A549 (cell line): ENCODE measurements at regions not wholly inside any gene's neighbourhood (a gene's known extent, or its start where the extent isn't known, plus 50 kb on each side); places are given as distances from the start of the nearest gene placed in this dataset.

Source experiments
- ATAC-seq, 2 experiments: fragments of 200-7000 bp in 1 of 2; fragments of >200 bp in 1 of 2; cut with Nextera tagmentation in 1 of 2; cut with Tn5 transposase in 1 of 2; 3 replicates each; pipeline versions ENCODE4 v1.8.0 to v1.9.1; 2018 to 2020; ENCODE audit warnings: mild to moderate bottlenecking in 1 of 2, moderate library complexity in 1 of 2
- CTCF ChIA-PET: fragments of 300-600 bp; sonication (Branson Sonifier 250); formaldehyde crosslinking; extraction: SDS; loops from one replicate; lab custom pipeline; 2021; ENCODE audit warnings: antibody characterized with exemption, inconsistent platforms; lab: Yijun Ruan, JAX
- POLR2A ChIA-PET: fragments of 350-600 bp; formaldehyde crosslinking; extraction: SDS; loops from one replicate; lab custom pipeline; 2021; ENCODE audit warnings: antibody characterized with exemption, inconsistent platforms; lab: Yijun Ruan, JAX
- DNase-seq, 2 experiments: peaks; one replicate each; pipeline versions ENCODE4 v3.0.0 to v3.0.0-alpha.2; 2011 to 2016; ENCODE audit warnings: low read depth in 1 of 2, low spot score in 1 of 2
- FAIRE-seq: peaks from 2 replicates; lab custom pipeline; 2011; peaks lifted over from hg19 to GRCh38; lab: Jason Lieb, UNC
- H3K27ac ChIP-seq, 2 experiments: fragments of >200 bp; sonication (Bioruptor Twin); formaldehyde crosslinking; 3 replicates each; pipeline ENCODE4 v1.5.1; 2016 to 2017
- H3K4me1 ChIP-seq: fragments of >200 bp; sonication (Bioruptor Twin); formaldehyde crosslinking; 3 replicates; pipeline ENCODE4 v1.6.1; 2016
- H3K4me2 ChIP-seq: fragments of >200 bp; sonication (Bioruptor Twin); formaldehyde crosslinking; 3 replicates; pipeline ENCODE4 v1.6.1; 2016
- H3K4me3 ChIP-seq: fragments of >200 bp; sonication (Bioruptor Twin); formaldehyde crosslinking; 3 replicates; pipeline ENCODE4 v1.5.1; 2016
- H3K9me3 ChIP-seq: fragments of >200 bp; sonication (Bioruptor Twin); formaldehyde crosslinking; 3 replicates; pipeline ENCODE4 v1.6.1; 2016
- BHLHE40 ChIP-seq: IDR thresholded peaks from 2 replicates; pipeline ENCODE4 v1.6.1; 2012; ENCODE audit warnings: low read depth, low read length, inconsistent platforms
- CTCF ChIP-seq: fragments of >200 bp; sonication (Bioruptor Twin); formaldehyde crosslinking; IDR thresholded peaks from 3 replicates; pipeline ENCODE4 v1.5.1; 2016
- ELK1 ChIP-seq: fragments of 150-350 bp; IDR thresholded peaks from 2 replicates; pipeline ENCODE4 v1.6.1; 2014; ENCODE audit warnings: low read depth, mild to moderate bottlenecking, low read length
- EP300 ChIP-seq, 2 experiments: fragments of >200 bp; sonication (Bioruptor Twin); formaldehyde crosslinking; IDR thresholded peaks; 2 replicates in 1 of 2; 3 replicates in 1 of 2; pipeline ENCODE4 v1.6.1; 2016 to 2017
- FOSL2 ChIP-seq, 2 experiments: fragments of 450-650 bp in 1 of 2; fragments of >200 bp in 1 of 2; sonication (Bioruptor Twin) in 1 of 2; formaldehyde crosslinking; IDR thresholded peaks; 2 replicates each; pipeline versions ENCODE4 v1.5.0 to v1.6.1; 2016 to 2020; ENCODE audit warnings: mild to moderate bottlenecking in 1 of 2, moderate library complexity in 1 of 2
- GATA3 ChIP-seq: IDR thresholded peaks from 2 replicates; pipeline ENCODE4 v1.6.1; 2012; ENCODE audit warnings: borderline replicate concordance
- HDAC2 ChIP-seq: fragments of 200-600 bp; sonication (generic); IDR thresholded peaks from 2 replicates; pipeline ENCODE4 v1.6.1; 2016
- HES2 ChIP-seq: fragments of >200 bp; sonication (Bioruptor Twin); formaldehyde crosslinking; IDR thresholded peaks from 2 replicates; pipeline ENCODE4 v1.6.1; 2016
- HMGXB4 ChIP-seq: fragments of 250-450 bp; sonication (Bioruptor Pico); IDR thresholded peaks from 2 replicates; pipeline ENCODE4 v1.5.0; 2021; ENCODE audit warnings: mild to moderate bottlenecking, moderate library complexity, borderline replicate concordance
- JUNB ChIP-seq: fragments of >200 bp; sonication (Bioruptor Twin); formaldehyde crosslinking; IDR thresholded peaks from 2 replicates; pipeline ENCODE4 v1.6.1; 2016
- KDM1A ChIP-seq: fragments of 200-600 bp; sonication (generic); IDR thresholded peaks from 2 replicates; pipeline ENCODE4 v1.6.1; 2016; ENCODE audit warnings: low read depth, mild to moderate bottlenecking
- KDM5A ChIP-seq: fragments of 200-600 bp; sonication (generic); IDR thresholded peaks from 2 replicates; pipeline ENCODE4 v1.6.1; 2016; ENCODE audit warnings: antibody characterized with exemption, mild to moderate bottlenecking
- MYC ChIP-seq: IDR thresholded peaks from 2 replicates; pipeline ENCODE4 v1.6.1; 2012; ENCODE audit warnings: mild to moderate bottlenecking, inconsistent platforms, low read length, improper control_type of control experiment, borderline replicate concordance
- NR3C1 ChIP-seq: fragments of >200 bp; sonication (Bioruptor Twin); formaldehyde crosslinking; IDR thresholded peaks from 3 replicates; pipeline ENCODE4 v1.6.1; 2017
- POLR2A ChIP-seq: IDR thresholded peaks from 2 replicates; pipeline ENCODE4 v1.6.1; 2012; ENCODE audit warnings: mild to moderate bottlenecking, low read length
- RAD21 ChIP-seq, 2 experiments: fragments of >200 bp in 1 of 2; sonication (Bioruptor Twin) in 1 of 2; formaldehyde crosslinking in 1 of 2; IDR thresholded peaks in 1 of 2; conservative IDR thresholded peaks in 1 of 2; 2 replicates in 1 of 2; 3 replicates in 1 of 2; pipeline ENCODE4 v1.6.1; 2012 to 2018; ENCODE audit warnings: inconsistent platforms in 1 of 2
- REST ChIP-seq: fragments of 200-600 bp; sonication (generic); IDR thresholded peaks from 2 replicates; pipeline ENCODE4 v1.6.1; 2016; ENCODE audit warnings: antibody characterized with exemption, mild to moderate bottlenecking, moderate library complexity
- SREBF2 ChIP-seq: fragments of 450-650 bp; IDR thresholded peaks from 2 replicates; pipeline ENCODE4 v1.6.1; 2014; ENCODE audit warnings: mild to moderate bottlenecking, moderate library complexity
- ZNF302 ChIP-seq: fragments of 250-450 bp; sonication (Bioruptor Pico); IDR thresholded peaks from 2 replicates; pipeline ENCODE4 v1.9.0; 2021; ENCODE audit warnings: inconsistent platforms, mild to moderate bottlenecking, moderate library complexity
- ZSCAN20 ChIP-seq: fragments of 250-450 bp; sonication (Bioruptor Pico); IDR thresholded peaks from 2 replicates; pipeline ENCODE4 v1.8.0; 2022; ENCODE audit warnings: mild to moderate bottlenecking, moderate library complexity
- WGBS: methylation state at CpG from one replicate; pipeline ENCODE4 v1.1.6; 2017; ENCODE audit errors: missing lambda C conversion rate; 5-methylcytosine and 5-hydroxymethylcytosine counted together

- no peak for TF ChIP-seq HMGXB4 (CRISPR knock-in tag)
These were observed 68.7 kb upstream of the ADAD1 start (continued) for GRCh38 chr4:122309988-122310626.

GRCh38 chr4:122313006-122313646 lies 65.7 kb upstream of the ADAD1 start:
- no peaks in the 10 kb centered on the region for H3K9me3 ChIP-seq
- H3K27ac ChIP-seq = no peak overlapping the region
- no peaks in the 10 kb centered on the region for H3K4me1 ChIP-seq
- DNase-seq (no peak), ATAC-seq (no peak), FAIRE-seq (no peak)
- ChIA-PET CTCF (interaction anchor here (2.0 kb wide), 1 partner anchor 265 kb away, joined by 7 read pairs; no protein-coding TSS in a partner anchor), POLR2A (no interaction called here)
- WGBS = 67% methylated on average over 1 of the region's 1 CpG
- no peak overlapping the region for H3K4me2 ChIP-seq
- H3K4me3 ChIP-seq = no peak overlapping the region
- TF ChIP-seq RAD21 (conservative IDR thresholded peaks at IDR 0.05 in 1 of 2, IDR thresholded peaks at IDR 0.05 in 1 of 2) (no peak), KDM1A (no peak), BHLHE40 (no peak), EP300 (IDR thresholded peaks at IDR 0.05) (no peak), HDAC2 (no peak), MYC (no peak), ELK1 (no peak), CTCF (no peak), REST (no peak), FOSL2 (IDR thresholded peaks at IDR 0.05) (no peak), FOSL2 (CRISPR knock-in tag; IDR thresholded peaks at IDR 0.05) (no peak), ZNF302 (no peak), POLR2A (no peak), NR3C1 (no peak), HES2 (no peak), ZSCAN20 (CRISPR knock-in tag) (no peak), GATA3 (no peak), SREBF2 (no peak), JUNB (no peak), KDM5A (no peak)
